Stimulated activated CD8-positive, alpha-beta memory T cell treated with anti-CD3 and anti-CD28 coated beads, Interleukin-12 subunit alpha, Interleukin-12 subunit beta, amount 100 ng/mL, for 24 hours (primary cell): ENCODE measurements at regions not wholly inside any gene's neighbourhood (a gene's known extent, or its start where the extent isn't known, plus 50 kb on each side); places are given as distances from the start of the nearest gene placed in this dataset.

Experiments used
- DNase-seq: peaks from one replicate; pipeline ENCODE4 v3.0.0-alpha.2; 2020; ENCODE audit errors: extremely low read depth

DNA sequence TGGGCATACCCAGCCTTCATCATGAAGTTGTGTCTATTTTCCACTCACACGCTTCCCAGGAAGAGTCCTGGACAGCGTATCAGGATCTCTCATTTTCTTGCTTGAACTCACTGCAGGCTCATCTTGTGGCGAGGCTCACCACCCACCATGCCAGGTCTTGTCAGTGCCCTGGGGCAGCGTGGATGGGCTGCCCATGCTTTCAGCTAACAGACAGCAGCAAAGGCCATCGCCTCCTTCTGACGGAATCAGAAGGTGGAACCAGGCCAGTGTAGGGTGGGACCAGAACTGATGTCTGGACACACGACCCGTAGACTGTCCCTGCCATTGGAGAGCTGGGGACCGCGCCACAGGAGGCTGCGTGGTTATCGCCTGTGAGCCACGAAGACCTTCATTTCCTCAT is 169.4 kb downstream of the FOXL1 start:
- no peak for DNase-seq

DNA sequence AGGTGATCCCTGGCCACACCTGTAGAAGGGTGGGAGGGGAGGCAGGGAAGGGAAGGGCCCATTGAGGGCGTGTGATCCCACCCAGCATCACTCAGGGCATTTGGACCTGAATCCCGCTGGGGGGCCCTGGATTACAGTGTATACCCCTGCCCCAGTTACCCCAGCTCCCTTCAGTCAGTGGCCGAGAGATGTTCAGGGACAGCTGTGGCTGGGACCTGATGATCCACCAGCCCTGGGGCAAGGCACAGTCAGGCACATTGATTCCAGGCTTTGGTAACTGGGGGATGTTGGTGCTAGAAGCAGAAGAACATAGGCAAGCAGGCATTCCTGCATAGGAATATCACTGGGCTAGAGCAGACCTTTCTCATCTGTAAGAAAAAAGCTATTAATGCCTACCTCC is 170.3 kb downstream of the FOXL1 start:
- DNase-seq = no peak

DNA sequence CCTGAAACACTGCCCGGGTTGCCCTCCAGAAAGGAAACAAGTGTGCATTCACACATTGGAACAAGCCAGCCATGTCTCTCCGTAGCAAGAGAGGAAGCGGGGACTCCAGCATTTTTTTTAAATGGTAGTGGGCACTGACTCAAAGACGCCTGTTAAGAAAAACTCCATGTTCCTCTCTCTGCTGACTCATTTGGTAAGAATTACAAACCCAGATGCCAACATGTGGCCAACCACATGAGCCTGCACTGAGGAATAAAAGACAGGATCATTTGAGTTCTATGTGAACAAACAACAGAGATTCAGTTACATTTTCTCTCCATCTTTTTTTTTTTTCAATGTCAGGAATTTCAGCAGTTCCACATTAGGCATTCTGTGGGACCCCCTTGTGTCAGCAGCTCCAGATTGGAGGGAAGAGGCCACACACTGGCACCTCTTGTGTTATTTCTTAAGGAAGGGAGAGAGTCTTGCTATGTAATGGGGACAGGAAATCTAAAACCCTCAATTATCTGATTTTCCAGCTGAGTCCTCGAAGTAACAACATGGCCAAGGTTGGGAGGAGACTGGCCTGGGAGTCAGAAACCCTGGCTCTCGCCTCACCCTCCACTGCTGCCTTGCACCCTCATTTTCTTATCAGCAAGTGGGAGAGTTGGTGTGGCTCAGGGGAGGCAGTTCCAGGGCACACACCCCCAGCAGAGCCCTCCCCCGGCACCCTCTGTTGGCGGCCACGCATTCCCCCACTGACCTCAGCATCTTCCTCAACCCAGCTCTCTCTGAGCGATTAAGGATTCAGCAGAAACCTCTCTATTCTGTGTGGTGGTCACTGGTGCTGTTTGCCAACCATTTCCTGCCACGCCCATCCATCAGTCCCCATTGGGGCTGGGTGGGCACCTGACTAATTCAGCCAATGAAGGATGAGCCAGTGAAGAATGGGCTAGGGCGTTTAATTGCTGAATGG is 173.0 kb downstream of the FOXL1 start:
- no peak for DNase-seq

DNA sequence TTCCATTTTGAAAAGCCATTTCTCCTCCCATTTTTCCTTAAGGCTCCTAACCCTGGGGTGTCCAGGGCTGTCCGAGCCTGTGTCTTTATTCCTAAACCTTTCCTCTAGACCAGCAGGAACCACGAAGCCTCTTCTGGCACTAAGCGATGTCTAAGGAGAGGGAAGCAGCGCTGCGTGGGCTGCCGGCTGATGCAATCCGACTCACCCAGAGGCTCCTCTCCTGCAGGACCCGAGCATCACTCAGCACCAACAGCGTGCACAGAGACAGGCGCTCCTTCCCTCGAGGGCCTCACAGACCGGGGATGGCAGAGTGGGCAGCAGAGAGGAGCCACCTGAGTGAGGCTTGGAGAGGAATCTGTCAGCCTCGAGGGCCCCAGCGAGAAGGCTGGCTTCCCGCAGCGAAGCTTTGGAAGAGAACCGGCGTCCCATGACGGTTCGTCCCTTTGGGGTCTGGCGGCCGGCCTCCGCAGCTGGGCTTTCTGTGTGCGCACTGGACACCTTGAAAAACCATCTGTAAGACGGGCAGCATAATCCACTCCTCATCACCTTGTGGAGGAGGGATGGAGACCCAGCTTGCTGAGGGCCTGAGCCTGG is 174.3 kb downstream of the FOXL1 start:
- no peak for DNase-seq

DNA sequence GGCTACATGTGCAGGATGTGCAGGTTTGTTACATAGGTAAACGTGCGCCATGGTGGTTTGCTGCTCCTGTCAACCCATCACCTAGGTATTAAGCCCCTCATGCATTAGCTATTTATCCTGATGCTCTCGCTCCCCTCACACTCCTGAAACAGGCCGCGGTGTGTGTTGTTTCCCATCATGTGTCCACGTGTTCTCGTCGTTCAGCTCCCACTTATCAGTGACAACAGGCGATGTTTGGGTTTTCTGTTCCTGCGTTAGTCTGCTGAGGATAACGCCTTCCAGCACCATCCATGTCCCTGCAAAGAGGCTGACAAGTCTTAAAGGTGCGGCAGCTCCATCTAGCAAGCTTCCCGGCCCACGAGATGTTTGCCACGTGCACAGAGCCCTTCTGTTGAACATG is 175.1 kb downstream of the FOXL1 start:
- DNase-seq = no peak

DNA sequence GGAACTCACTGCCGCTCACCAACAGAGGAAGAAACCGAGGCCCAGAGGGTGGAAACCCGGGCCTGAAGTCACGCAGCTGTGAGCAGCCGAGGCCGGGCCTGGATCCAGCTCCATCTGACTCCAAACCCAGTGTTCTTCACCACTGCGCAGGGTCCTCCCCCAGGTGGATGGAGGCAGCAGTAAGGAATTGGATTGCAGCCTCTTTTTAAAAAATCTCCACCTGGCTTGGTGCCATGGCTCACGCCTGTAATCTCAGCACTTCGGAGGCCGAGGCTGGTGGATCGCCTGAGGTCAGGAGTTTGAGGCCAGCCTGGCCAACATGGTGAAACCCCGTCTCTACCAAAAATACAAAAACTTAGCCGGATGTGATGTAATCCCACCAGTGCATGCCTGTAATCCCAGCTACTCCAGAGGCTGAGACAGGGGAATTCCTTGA is 177.2 kb downstream of the FOXL1 start:
- no peak for DNase-seq

DNA sequence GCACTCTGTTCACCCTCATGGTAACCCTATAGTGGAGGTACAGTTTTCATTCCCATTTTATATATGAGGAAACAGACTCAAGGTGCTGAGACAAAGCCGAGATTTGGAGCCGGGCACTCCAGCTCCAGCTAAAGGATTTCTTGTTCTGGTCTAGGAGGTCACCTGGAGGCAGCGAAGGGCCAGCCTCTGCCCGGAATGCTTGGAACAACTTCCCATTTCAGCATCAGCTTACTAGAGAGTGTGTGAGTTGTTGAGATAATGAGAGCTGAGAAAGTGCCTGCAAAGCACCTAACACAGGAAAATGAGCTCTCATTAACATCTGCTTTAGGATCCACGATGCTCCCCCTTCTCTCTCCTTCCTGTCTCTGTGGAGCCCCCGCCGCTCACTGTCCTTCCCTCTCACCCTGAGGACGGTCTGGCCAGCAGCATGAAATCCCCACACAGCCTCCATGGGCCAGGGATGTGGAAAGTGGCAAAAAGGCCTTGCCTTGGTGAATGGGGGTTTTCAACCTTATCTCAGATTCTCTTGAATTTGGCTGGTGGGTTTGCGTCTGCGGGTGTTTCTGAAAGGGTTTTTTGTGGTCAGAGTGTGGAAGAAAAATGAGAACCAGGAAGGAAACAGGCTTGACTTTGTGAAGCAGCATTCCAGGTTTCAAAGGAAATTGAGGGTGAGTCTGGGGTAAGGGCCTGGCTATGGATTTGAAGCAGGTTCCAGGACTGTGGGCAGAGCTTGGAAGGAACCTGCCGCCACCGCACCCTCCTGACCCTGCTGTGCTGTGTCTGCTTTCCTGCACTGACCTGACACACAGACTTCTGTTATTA is 178.7 kb downstream of the FOXL1 start:
- no peak for DNase-seq

DNA sequence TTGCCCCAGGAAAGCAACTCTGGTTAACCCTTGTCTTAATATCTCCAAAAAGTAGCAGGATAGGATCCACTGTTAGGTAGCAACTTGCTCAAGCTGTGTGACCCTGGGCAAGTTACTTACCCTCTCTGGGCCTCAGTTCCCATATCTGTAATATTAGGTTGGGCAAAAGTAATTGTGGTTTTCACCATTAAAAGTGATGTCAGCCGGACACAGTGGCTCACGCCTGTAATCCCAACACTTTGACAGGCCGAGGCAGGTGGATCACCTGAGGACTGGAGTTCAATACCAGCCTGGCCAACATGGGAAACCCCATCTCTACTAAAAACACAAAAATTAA is 179.3 kb downstream of the FOXL1 start:
- DNase-seq = no peak

DNA sequence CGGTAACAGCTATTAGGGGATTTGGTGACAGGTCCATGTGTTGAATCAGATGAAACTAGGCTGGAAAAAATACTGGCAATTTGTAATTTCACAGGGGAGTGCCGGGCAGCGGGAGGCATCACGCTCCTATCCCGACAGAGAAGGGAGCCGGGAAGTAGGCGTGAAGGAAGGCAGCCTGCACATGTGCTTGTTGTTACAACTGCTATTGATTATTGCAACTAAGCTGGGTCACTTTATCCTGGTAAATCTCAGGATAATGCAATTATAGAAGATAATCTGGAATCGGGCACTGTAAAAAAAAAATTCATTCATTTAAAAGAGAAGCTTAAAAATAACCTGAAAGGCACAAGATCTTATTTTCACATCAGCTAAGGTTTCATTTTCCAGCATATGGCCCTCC is 180.6 kb downstream of the FOXL1 start:
- DNase-seq = no peak

DNA sequence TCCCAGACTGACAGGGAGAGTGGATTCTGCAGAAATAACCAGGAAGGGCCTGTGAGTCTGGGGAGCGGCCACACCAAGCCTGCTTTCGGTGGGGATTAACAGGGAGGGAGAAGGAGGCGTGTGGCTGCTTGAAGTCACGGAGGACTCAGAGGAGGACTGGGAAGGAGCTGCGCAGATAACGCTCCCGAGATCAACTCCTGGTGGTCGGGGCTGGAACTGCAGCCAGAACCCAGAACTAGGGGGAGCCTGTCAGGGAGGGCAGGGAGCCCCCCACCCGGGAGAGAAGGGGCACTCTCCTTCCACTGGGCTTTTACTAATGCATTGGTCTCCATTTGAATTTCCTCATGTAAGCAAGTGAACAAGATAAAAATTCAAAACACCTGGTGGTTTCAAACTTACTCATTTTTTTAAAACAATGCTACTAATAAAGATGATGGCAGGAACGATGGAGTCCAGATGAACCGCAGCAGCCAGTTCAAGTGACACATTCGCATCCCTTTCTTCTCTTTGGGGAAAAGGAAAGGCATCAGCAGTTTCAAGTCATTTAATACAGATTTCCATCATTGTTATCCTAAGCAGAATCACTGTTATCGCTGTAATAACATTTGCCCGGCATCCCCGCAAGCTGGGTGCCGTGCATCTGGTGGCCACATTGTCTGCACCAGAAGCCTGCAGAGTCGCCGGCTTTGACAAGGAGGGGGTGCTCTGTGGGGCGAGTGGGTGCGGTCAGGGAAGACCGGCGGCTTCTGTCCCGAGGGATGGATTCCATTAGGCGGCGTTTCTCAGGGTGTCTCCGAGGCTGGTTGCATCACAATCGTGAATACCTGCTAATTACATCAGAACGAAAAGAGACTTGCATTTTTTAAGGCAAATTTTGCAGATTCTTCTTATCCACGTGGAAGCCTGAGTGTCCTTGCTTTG is 183.0 kb downstream of the FOXL1 start:
- no peak for DNase-seq

DNA sequence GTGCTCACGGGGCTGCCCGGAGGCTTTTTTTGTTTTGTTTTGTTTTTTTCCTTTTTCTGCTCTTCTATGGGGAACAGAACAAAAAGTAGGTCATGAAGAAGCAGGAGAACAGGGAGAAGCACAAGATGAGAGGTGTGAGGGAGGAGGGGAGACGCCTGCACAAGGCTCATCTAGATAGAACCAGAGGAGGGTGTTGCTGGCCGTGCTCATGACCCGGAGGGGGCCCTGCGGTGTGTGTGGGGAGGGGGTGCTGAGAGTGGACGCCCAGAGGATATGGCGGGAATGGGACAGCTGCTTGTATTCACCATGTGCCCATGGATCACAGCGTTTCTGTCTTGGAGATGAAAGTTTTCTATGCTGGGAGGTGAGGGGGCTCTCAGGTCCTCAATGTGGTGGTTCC is 183.7 kb downstream of the FOXL1 start:
- DNase-seq = no peak

DNA sequence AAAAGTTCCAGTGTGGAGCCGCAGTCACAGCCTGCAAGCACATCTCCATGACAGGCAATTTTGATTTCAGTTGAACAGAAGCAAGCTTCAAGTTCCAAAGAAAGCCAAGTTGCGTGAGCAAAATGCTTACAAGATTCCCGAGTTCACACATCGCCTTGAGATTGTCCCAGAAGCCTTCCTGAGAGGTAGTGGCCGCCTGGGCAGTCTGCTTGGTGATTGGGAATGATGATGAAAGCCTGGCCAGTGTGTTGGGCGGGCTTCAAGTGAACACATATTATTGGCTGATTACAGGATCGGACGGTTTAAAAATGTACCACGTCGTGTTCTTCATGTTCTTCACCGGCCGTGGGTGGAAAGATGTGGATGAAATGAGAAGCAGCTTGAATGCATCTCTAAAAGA is 185.5 kb downstream of the FOXL1 start:
- DNase-seq = no peak

DNA sequence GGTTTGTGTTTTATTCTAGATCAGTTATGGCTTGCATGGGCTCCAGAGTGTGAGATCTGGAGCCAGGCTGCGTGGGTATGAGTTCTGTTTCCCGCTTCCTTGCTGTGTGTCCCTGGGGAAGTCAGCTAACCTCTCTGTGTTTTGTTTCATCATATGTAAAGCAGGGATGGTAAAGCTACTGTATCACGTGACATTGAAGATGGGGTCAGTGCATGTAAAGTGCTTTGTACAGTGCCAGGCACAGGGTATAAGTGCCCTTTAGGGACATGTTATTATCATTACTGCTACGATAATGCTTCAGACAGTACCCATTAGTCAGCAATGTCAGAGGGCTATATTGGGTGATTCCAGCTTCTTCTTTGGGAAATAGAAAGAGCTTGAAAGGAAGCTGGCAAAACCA is 186.2 kb downstream of the FOXL1 start:
- no peak for DNase-seq

DNA sequence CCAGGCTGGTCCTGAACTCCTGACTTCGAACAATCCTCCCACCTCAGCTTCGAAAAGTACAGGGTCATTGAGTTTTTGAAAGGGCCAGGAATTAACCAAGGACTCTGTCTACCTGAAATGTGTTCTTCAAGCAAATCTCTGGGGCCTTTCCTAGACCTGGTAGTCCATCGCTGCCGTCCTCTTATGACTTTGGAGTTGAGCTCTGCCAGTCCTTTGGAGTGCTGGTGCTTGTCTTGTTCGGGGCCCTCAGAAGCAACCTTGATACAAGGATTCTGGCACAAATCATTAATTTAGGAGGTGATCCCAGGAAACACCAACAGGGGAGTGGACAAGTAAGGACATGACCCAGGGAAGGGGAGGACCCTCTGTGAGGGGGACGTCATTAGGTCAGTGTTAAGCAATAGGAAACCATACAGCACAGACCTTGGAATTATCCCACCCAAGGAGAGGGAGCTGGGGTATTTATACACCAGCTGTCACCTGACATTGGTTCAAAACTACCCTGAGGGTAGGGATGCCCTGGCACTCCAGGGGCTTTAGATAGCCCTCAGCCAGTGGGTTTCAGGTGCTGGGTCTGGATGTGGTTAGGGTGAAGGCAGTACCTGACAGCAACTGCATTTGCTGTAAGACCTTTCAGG is 187.2 kb downstream of the FOXL1 start:
- no peak for DNase-seq

DNA sequence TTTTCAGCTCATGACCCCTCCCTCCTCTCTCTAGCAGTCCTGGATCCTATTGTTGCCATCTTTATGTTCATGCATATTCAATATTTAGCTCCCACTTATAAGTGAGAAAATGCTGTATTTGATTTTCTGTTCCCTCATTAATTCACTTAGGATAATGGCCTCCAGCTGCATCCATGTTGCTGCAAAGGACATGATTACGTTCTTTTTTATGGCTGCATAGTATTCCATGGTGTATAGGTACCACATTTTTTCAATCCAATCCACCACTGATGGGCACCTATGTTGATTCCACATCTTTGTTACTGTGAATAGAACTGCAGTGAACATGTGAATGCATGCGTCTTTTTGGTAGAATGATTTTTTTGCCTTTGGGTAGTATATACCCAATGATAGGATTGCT is 188.4 kb downstream of the FOXL1 start:
- DNase-seq = no peak

DNA sequence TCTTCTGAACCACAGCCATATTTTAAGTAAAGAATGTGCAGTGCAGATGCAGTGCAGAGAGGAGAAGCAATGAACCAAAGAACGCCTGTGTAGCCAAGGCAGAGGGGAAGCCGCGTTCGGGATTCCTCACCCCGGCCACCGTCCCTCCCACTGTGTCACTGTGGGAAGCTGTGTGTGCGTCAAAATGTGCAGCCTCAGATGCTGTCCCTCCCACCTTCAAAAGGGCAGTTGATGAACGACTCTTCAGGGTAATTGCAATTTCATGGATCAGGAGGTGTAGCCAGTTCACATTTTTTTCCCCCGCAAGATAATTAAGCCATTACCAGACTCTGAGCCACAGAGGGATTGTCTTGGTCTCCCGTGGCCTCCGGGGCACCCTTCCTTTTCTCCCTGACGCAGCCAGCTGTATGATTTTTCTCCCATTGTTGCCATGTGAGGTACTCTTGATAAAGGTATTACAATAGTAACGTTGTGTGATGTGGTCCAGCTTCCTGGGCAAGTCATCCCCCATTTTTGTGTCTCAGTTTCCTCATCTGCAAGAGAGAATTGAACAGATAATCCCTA is 190.0 kb downstream of the FOXL1 start:
- no peak for DNase-seq

DNA sequence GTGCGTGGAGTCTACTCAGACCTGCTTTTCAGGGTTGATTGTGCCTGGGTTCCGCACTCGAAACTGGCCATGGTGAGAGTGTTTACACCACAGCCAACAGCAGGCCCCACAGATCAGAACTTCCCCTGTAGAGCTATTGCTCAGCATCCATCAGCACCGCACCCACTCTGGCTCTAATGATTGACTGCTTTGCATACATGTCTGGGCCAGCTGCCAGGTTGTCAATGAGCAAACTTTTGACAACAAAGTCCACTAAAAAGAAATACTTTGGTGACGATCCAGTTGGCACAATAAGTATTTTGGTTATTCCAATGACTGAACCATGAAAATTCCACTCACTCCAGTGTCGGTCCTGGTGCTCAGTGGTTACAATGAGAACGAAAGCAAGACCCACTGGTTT is 190.7 kb downstream of the FOXL1 start:
- no peak for DNase-seq

DNA sequence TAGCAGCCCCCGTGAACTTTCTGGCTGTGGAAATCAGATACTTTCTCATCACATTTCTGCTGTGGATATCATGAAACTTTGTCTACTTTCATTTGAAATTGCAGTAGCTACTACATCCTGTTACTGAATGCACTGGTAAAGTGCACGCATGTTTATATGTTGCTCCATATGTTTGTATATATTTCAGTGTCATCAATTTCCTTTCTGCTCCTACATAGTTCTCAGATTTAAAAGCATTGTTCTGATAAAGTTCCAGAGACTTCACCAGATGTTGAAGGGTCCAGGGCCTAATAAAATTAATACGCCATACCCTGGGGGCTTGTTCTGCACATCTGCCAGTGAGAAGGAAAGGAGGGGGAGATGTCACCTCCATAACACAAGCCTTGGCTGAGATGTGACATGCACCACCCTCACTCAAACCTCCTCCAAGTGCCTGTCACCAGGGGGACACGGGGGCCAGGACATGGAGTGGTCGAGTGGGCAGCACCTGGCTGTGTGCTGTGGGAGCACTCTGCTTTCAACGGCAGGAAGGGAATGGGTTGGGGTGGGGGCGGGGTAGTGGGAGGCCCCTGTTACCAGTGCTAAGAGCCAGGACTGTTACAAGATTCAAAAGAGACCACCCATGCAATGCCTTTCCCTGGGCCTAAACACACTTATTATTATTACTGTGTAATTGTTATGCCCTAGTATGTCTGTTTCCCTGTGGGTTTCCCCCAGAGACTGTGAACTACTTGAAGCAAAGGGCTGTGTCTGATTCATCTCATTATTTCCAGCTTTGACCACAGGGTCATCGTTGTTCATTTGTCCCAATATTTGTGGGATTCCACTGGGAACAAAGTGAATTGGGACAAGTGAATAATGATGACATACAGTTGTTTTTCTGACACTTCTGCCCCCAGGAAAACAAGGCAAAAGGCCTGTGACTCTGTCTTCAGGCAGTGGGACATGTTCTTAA is 193.4 kb downstream of the FOXL1 start:
- DNase-seq = no peak

DNA sequence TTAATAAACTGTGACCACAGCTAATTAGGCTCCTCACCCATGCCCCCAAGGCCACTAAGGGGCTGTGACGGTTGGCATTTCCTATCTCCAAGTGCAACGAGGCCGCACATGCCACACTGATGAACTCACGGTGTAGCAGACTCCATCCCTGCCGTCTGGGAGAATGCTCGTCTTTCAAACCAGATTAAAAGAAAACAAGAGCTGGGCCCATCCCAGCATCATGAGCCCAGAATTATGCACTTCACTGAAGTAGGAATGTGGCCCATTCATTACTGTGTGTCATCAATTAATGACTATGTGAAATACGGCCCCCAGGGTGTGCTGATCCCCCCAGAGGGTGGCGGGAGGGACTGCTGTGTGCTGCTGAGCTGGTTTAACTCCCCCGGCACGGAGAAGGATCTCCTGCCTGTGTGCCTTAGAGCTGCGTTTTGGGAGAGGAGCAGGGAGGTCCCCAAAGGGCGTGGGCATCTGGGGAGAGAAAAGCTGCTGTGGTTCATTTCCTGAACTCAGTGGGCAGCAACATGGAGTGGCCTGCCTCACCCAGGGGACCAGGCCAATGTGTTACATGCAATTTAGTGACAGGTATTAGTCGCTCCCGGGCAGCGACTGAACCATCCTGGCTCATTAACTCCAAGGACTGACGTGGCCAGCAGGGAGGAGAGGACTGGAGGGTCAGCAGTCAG is 194.5 kb downstream of the FOXL1 start:
- DNase-seq = no peak
